DOHH2 (cell line): ENCODE measurements at regions not wholly inside any gene's neighbourhood (a gene's known extent, or its start where the extent isn't known, plus 50 kb on each side); places are given as distances from the start of the nearest gene placed in this dataset.

Source experiments
- H3F3A ChIP-seq: fragments of 200-600 bp; sonication (generic), shearing (Covaris generic); 2 replicates; pipeline ENCODE4 v1.6.0; 2016; ENCODE audit warnings: antibody characterized with exemption, mild to moderate bottlenecking; ENCODE audit not compliant: control insufficient read depth, insufficient read depth
- H3K27ac ChIP-seq: fragments of 200-600 bp; sonication (generic); 2 replicates; pipeline ENCODE4 v1.5.1; 2014; ENCODE audit warnings: low read depth, mild to moderate bottlenecking, low read length, moderate library complexity
- H3K27me3 ChIP-seq: fragments of 200-600 bp; sonication (generic); 2 replicates; pipeline ENCODE4 v1.6.1; 2014; ENCODE audit warnings: mild to moderate bottlenecking, low read length, mixed read lengths; ENCODE audit not compliant: control insufficient read depth
- H3K36me3 ChIP-seq: fragments of 200-600 bp; sonication (generic); 2 replicates; pipeline ENCODE4 v1.6.1; 2014; ENCODE audit warnings: mild to moderate bottlenecking, low read length, moderate library complexity, mixed read lengths; ENCODE audit not compliant: control insufficient read depth
- H3K4me1 ChIP-seq: fragments of 200-600 bp; sonication (generic); 2 replicates; pipeline ENCODE4 v1.6.1; 2014; ENCODE audit warnings: mild to moderate bottlenecking, low read length, mixed read lengths; ENCODE audit not compliant: control insufficient read depth
- H3K4me2 ChIP-seq: fragments of 200-600 bp; sonication (generic); 2 replicates; pipeline ENCODE4 v1.6.0; 2014; ENCODE audit warnings: mild to moderate bottlenecking, low read length, moderate library complexity
- H3K4me3 ChIP-seq: fragments of 200-600 bp; sonication (generic); 2 replicates; pipeline ENCODE4 v1.5.1; 2014; ENCODE audit warnings: mild to moderate bottlenecking, low read length, mixed read lengths
- H3K79me2 ChIP-seq: fragments of 200-600 bp; sonication (generic); 2 replicates; pipeline ENCODE4 v1.6.1; 2014; ENCODE audit warnings: mild to moderate bottlenecking, low read length, mixed read lengths; ENCODE audit not compliant: control insufficient read depth
- H3K9me2 ChIP-seq: fragments of 200-600 bp; sonication (generic); replicated peaks from 2 replicates; pipeline ENCODE4 v1.6.1; 2014; ENCODE audit warnings: mild to moderate bottlenecking, low read length, mixed read lengths; ENCODE audit not compliant: control insufficient read depth
- H3K9me3 ChIP-seq: fragments of 200-600 bp; sonication (generic); 2 replicates; pipeline ENCODE4 v1.6.1; 2014; ENCODE audit warnings: antibody characterized with exemption, low read length, mixed read lengths; ENCODE audit not compliant: control insufficient read depth, insufficient read depth
- H4K20me1 ChIP-seq: fragments of 200-600 bp; sonication (generic); 2 replicates; pipeline ENCODE4 v1.6.0; 2014; ENCODE audit warnings: low read depth, mild to moderate bottlenecking, antibody characterized with exemption, low read length, moderate library complexity; ENCODE audit not compliant: control insufficient read depth, insufficient read depth
- EZH2phosphoT487 ChIP-seq: fragments of 200-600 bp; sonication (generic); IDR thresholded peaks from 2 replicates; pipeline ENCODE4 v1.6.1; 2017; ENCODE audit warnings: borderline replicate concordance, mild to moderate bottlenecking, antibody characterized with exemption, low read length, moderate library complexity, mixed read lengths
- TF ChIP-seq, protein P1 (sequence below): fragments of 200-600 bp; sonication (generic); IDR thresholded peaks from one replicate; pipeline ENCODE4 v1.5.1; 2014; ENCODE audit warnings: antibody characterized with exemption, mild to moderate bottlenecking, low read depth, low read length; ENCODE audit not compliant: poor library complexity, severe bottlenecking

- H3K79me2 ChIP-seq = no peaks in the 10 kb centered on the region
- no peaks in the 10 kb centered on the region for H3K27me3 ChIP-seq
- no peak overlapping the region for H3K27ac ChIP-seq
- no peaks in the 10 kb centered on the region for H4K20me1 ChIP-seq
- no peaks in the 10 kb centered on the region for H3K36me3 ChIP-seq
- H3K4me1 ChIP-seq = no peaks in the 10 kb centered on the region
- TF ChIP-seq EZH2phosphoT487 = no peak
- H3K4me2 ChIP-seq = no peak overlapping the region
- H3K4me3 ChIP-seq = no peak overlapping the region
- no peaks in the 10 kb centered on the region for H3K9me3 ChIP-seq
- no peaks in the 10 kb centered on the region for H3F3A ChIP-seq
- H3K9me2 ChIP-seq = no peaks in the 10 kb centered on the region
These were observed 1378.1 kb upstream of the NXPH2 start for GRCh38 chr2:140158259-140158658.

DNA sequence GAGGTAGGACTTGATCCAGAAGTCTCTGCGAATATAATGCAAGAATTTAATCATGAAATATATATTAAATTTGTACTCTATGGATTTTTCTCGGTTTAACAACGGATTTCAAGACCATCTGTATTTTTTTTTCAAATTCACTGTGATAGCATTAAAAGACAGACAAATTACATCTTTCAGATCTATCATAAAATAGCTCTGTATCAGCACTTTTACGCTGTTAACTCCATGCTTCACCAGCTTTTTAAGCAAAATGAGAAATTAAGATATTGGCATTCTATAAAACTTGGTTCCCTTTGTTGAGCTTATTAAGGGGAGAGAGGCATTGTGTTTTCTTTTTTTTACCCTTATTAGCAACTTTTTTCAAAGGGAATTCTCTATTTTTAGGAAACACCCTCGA lies 1377.6 kb upstream of the NXPH2 start:
- H3K4me3 ChIP-seq = no peak overlapping the region
- TF ChIP-seq, protein P1, sequence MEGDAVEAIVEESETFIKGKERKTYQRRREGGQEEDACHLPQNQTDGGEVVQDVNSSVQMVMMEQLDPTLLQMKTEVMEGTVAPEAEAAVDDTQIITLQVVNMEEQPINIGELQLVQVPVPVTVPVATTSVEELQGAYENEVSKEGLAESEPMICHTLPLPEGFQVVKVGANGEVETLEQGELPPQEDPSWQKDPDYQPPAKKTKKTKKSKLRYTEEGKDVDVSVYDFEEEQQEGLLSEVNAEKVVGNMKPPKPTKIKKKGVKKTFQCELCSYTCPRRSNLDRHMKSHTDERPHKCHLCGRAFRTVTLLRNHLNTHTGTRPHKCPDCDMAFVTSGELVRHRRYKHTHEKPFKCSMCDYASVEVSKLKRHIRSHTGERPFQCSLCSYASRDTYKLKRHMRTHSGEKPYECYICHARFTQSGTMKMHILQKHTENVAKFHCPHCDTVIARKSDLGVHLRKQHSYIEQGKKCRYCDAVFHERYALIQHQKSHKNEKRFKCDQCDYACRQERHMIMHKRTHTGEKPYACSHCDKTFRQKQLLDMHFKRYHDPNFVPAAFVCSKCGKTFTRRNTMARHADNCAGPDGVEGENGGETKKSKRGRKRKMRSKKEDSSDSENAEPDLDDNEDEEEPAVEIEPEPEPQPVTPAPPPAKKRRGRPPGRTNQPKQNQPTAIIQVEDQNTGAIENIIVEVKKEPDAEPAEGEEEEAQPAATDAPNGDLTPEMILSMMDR = no peak
- TF ChIP-seq EZH2phosphoT487 = no peak
- no peaks in the 10 kb centered on the region for H3K27me3 ChIP-seq
- no peak overlapping the region for H3K4me2 ChIP-seq
- H3K9me3 ChIP-seq = no peaks in the 10 kb centered on the region
- no peaks in the 10 kb centered on the region for H3K36me3 ChIP-seq
- no peak overlapping the region for H3K27ac ChIP-seq
- no peaks in the 10 kb centered on the region for H3F3A ChIP-seq
- H4K20me1 ChIP-seq = no peaks in the 10 kb centered on the region
- H3K4me1 ChIP-seq = no peaks in the 10 kb centered on the region
- H3K9me2 ChIP-seq = no peaks in the 10 kb centered on the region
- no peaks in the 10 kb centered on the region for H3K79me2 ChIP-seq

DNA sequence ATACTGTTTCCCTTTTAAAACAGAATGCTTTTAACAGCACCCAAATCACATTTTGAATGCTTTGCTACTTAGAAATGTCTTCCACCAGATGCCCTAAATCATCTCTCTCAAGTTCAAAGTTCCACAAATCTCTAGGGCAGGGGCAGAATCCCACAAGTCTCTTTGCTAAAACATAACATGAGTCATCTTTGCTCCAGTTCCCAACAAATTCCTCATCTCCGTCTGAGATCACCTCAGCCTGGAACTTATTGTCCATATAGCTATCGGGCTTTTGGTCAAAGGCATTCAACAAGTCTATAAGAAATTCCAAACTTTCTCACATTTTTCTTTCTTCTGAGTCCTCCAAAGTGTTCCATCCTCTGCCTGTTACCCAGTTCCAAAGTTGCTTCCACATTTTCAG lies 1374.5 kb upstream of the NXPH2 start:
- no peaks in the 10 kb centered on the region for H3K4me1 ChIP-seq
- TF ChIP-seq EZH2phosphoT487 = no peak
- TF ChIP-seq, protein P1 = no peak
- no peaks in the 10 kb centered on the region for H3F3A ChIP-seq
- H3K36me3 ChIP-seq = no peaks in the 10 kb centered on the region
- no peaks in the 10 kb centered on the region for H3K9me3 ChIP-seq
- H3K27ac ChIP-seq = no peak overlapping the region
- no peaks in the 10 kb centered on the region for H3K9me2 ChIP-seq
- H3K4me2 ChIP-seq = no peak overlapping the region
- H3K27me3 ChIP-seq = no peaks in the 10 kb centered on the region
- H3K79me2 ChIP-seq = no peaks in the 10 kb centered on the region
- H3K4me3 ChIP-seq = no peak overlapping the region
- H4K20me1 ChIP-seq = no peaks in the 10 kb centered on the region

DNA sequence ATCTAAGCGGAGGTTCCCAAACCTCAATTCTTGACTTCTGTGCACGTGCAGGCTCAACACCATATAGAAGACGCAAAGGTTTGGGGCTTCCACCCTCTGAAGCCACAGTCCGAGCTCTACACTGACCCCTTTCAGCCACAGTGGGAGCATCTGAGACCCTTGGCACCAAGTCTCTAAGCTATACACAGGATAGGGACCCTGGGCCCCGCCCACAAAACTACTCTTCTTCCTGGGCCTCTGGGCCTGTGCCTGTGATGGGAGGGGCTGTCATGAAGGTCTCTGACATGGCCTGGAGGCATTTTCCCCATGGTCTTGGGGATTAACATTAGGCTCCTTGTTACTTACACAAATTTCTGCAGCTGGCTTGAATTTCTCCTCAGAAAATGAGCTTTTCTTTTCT lies 1374.1 kb upstream of the NXPH2 start:
- Histone ChIP-seq H3K4me2 (no peak overlapping the region), H3K4me3 (no peak overlapping the region), H3K4me1 (no peaks in the 10 kb centered on the region), H4K20me1 (no peaks in the 10 kb centered on the region), H3K27ac (no peak overlapping the region), H3K79me2 (no peaks in the 10 kb centered on the region), H3K36me3 (no peaks in the 10 kb centered on the region), H3K9me2 (no peaks in the 10 kb centered on the region), H3F3A (no peaks in the 10 kb centered on the region), H3K27me3 (no peaks in the 10 kb centered on the region), H3K9me3 (no peaks in the 10 kb centered on the region)
- TF ChIP-seq EZH2phosphoT487 = no peak
- TF ChIP-seq, protein P1 = no peak
